ENCODE measurements at regions not wholly inside any gene's neighbourhood (a gene's known extent, or its start where the extent isn't known, plus 50 kb on each side); places are given as distances from the start of the nearest gene placed in this dataset.
"Not testable (repeated sequence)": the region's sequence is repeated elsewhere in the genome, so short reads cannot be mapped to it uniquely, and the experiment has no call there.

DNA sequence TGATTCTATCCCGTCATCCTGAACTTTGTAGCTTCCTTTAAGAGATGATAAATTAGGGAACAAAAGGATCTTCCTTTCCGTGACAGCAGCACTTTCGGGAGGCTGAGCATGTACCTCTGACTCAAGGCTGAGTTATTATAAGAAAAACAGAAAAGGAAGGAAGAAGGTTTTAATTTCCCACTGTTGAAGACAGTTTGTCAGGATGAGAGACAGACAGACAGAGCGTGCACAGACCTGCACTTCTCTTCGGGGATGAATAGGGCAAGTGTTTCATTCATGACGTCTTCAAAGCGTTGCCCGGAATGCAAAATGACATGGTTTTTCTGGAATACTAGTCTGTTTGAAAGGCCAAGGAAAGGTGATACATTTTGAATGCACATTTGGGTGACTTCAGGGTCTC lies 405.3 kb upstream of the FAT1 start:
- DNase-seq = peak; percentile 24

DNA sequence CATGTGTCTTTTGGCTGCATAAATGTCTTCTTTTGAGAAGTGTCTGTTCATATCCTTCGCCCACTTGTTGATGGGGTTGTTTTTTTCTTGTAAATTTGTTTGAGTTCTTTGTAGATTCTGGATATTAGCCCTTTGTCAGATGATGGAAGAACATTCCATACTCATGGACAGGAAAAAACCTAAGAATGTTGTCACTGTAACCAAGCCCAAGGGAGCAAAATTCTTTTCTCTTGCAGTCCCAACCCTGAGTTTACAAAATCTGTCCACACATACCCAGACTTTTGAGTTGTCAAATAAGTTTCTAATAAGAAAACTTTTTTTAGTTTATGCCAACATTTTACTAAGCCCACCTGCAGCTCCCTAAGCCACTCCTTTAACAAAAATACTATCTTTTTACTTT lies 408.2 kb upstream of the FAT1 start:
- not testable (repeated sequence) for DNase-seq

DNA sequence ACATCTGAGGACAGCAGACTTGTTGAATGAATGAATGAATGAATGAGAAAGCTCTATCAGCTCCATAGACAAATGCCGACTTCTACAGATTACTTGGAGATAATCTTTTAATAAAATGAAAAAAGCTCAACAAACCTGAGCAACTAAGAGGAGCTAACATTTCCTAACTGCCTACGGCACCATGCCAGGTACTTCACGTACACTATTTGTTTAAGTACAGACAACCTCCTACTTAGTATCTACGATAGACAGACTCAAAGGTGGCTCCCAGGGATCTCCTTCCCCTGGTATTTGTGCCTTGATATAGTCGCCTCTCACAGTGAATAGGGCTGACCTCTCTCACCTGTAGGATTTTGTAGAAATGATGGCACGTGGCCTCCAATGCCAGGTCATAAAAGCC lies 412.2 kb upstream of the FAT1 start:
- no peak for DNase-seq

DNA sequence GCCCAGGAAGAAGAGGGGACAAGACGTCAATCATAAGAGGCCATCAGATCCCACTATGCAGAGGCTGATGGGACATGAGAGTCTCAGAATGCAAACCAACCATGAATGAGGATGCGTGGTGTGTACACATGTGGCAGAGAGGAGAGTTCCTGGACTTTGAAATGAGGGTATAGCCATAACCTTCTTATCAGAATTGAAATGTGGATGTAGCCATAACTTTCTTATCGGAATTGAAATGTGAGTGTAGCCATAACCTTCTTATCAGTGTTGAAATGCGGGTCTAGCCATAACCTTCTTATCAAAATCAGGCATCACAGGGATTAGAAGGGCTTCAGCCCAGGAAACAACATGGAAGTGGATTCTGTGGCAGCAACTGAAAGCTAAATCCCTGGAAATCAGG lies 415.5 kb upstream of the FAT1 start:
- DNase-seq = no peak

DNA sequence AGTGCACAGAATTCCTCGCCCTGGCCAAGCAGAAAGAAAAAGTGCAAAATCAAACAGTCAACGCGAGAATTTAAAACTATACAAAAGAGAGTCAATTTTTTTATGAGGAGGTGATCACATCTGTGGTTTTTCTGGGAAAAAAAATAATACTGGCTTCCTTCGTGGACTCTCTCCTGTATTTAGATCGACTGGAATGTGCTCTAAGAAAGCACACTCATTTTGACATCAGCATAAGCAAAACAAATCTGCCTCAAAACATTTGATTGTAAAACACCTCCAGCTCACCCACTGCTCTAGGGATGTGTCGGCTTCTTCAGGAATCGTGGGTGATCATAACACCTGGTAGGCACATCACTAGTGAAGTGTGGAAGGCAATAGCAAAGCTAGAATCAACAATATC lies 417.4 kb upstream of the FAT1 start:
- no peak for DNase-seq

DNA sequence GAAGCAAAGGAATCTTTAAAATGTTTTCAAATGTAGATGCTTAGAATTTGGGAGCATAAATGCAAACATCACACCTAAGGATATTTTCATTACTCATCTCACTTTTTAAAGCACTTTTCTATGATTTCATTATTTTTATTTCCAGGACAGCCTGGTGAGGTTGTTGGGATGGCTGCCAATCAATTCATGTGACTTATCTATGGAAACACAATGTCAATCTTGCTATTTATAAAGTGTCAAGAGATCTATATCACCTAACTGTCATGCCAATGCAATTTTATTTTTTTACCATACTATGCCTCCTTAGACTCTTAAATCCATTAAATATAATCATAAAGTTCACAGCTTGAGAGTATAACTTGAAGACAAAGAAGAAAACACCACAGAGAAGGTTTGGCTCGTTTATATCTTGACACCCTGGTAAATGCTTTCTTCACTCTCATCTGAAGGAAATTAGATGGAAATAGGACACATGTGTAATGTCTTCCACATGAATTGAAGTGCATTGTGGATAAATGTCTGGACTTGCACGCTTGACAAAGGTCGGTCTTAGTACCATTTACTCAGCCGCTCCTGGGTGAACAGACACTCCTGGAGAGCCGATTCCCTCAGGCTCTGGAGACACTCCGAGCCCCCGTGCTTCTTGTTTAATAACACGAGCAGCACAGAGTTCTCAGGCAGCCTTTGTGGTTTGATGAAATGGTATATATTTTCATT lies 425.7 kb upstream of the FAT1 start:
- DNase-seq = no peak

DNA sequence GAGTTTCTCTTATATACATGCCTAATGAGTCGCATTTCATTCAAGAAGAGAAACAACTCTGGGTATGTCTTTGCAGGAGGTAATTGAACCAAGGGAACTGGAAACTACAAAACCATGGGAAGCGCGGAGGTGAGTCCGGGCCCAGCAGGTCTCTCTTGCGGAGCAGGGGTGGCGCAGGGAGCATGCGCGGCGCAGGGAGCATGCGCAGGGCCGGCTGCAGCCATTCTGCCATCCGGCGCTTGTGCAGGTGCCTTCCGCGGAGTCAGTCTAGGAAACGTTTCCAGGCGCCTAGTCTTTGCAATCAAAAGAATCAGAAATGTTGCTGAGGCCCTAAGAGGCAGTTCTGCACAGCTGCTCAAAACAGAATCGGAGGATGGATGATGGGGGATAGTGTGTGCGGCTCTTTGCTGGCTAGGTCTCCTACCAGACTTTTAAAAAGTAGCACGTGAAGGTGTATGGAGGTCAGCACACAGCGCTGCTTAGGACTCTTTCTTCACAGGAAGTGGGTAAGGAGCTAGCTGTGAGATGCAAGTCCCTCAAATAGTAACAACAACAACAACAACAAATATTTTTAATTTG lies 433.8 kb upstream of the FAT1 start:
- no peak for DNase-seq

DNA sequence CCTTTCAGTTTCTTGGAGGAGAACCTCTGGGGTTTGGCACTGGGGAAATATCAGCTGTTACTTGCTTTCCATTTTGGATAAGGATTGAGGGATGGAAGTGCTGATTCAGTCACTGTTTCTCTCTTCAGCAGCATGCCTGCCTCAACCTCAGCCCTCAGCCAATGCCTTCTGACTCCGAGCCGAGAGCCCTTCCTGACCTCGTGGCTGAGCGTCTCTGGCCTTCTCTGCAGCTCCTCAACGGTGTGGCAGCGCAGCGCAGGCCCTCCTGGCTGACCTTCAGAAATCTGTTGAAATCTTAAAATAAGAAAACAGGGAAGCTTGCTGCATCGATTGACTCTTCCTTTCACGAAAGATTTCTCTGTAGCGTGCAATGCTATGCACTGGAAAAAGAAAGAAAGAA lies 434.3 kb upstream of the FAT1 start:
- DNase-seq = no peak

DNA sequence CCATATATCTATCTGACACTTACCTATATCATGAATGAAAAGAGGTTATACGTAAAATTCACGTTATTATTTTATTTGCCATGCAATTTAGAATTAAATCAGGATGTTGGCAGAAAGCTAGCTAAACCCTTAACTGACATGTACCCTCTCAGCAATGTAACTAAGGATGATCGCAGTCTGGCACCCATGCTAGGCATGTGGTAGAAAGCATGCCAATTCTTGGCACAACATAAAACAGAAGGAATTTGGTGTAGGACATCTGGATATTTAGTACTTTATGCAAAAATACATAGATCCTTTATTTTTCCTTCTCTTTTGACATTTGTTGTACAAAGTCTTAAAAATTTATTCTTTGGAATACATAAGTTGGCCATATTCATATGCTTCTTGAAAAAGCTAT lies 436.8 kb upstream of the FAT1 start:
- peak; percentile 36 for DNase-seq

DNA sequence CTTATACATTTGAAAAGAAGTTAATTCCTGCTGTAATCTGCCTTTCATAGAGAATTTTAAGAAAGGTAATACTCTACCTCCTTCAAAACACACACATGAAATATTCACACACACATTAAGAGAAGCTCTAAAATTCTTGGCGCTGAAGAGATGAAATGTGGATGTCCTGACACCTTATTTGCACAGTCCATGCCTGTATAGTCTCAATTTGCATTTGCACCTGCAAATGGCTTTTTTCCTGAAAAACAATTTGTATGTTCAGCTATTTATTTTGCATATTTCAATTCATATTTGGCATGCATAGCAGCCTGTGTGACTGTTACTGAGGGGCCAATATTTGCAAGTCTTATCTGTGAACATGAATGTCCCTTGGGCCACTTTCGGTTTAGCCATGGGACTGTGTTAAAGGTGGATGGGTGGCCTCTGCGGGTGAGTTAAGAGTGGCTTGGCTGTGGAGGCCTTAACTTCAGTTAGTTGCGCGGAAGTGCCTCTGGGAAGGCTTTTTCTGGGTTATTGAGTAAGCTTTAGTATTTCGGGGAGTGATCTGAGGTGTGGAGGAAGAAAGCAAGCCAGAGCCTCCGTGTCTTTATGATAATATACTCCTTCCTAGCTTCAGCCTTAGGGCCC lies 443.3 kb upstream of the FAT1 start:
- no peak for DNase-seq

DNA sequence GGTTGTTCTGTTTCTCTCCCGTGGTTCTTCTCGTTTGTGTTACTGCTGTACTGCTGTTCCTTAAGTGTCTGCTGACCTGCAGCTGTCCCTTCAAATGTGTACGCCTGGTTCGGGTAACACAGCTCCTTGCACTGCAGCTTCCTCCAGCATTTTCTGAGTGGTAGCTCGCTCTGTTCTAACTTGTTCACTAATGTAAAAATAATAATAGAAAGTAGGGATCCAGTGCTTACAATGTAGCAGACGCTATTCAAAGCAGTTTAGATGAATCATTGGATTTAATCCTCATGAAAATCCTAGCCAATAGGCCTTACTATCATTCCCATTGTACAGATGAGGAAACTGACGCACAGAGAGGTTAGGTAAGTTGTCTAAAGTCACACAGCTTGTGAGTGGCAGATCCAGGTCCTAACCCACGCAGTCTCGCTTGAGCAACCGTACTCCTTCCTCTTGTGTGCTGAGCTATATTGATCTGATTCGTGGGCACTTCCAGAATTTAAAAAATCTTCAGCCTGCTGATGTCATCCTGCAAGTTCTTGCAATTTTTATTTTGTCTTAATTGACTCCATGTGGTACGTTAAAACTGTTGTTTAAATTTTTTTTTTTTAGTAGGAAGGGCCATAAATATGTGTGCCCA lies 448.2 kb upstream of the FAT1 start:
- DNase-seq = peak; percentile 47

DNA sequence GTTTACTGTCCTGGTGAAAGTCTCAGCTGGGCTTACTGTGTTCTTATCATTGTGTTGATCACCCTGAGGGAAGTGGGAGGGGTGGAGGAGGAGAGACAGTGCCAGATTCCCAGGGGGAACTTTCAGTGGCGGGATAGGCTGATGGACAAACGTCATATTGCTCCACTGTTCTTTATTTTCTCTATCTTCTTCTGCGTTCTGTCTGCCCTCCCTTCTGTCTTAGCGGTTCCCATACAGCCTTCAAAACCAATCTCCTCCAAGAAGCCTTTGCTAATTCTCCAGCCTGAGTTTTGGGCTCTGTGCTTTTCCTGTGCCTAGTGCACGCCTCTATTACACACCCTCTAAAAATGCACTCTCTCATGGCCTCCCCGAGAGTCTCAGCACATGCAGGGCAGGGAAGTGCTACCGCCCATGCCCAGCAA lies 448.7 kb upstream of the FAT1 start:
- no peak for DNase-seq

DNA sequence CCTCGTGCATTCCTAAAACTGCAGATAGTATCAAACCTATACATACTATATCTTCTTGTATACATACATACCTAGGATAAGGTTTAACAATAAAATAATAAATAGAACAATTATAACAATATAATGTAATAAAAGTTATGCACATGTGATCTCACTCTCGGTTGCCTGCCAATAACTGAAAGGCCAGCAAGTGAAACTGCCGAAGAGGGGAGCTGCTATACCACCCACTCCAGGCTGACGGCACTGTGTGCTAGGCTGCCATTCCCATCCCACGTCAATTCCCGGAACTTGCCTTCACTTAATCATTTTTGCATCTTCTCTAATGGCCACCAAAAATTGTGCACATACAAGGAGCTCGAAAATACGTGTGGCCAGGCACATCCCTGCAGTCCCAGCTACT lies 451.1 kb upstream of the FAT1 start:
- no peak for DNase-seq

DNA sequence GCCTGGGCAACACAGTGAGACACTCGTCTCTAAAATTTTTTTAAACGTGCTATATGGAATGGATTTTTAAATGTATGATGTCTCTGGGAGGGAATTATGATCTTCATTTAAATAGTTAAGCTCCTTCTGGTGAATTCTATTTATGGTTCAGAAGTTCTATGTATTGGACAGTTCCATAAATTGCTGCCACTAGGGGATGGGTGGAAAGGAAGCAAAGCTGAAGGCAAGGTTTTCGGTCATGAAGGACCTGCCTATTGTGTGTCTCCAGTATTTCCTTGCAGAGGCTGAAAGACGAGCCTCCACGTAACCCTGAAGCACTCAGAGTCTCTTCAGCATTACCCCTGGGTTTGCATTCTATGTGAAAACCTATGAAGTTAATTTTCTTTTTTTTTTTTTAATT lies 451.5 kb upstream of the FAT1 start:
- DNase-seq = no peak

DNA sequence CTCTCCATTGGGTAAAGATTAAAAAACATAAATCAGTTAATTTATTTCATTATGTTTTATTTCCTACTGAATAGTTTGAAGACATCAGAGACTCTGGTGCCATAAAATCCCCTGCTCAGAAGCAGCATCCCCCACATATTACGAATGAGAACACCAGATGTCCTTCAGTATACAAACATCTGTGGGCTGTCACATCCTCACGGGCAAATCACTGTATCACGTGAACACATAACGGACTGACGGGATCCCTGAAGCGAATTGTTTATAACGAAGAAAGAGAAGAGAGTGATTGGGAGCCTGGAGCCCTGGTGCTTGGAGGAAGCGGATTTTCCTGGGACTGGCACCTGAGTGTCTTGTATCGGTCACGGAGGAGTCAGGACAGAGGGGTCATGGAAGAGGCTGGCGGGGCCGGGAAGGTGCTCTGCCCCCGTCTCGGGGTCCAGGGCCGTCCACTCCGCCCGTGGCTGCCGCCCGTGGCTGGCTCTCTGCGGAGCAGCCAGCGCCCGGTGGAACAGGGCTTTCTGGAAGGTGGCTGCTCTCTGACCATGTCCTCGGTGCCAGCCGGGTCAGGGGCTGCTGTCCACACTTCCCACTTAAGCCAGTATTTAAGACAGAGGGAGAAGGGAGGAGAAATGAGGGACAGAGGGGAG lies 452.7 kb upstream of the FAT1 start:
- DNase-seq = peak; percentile 18

DNA sequence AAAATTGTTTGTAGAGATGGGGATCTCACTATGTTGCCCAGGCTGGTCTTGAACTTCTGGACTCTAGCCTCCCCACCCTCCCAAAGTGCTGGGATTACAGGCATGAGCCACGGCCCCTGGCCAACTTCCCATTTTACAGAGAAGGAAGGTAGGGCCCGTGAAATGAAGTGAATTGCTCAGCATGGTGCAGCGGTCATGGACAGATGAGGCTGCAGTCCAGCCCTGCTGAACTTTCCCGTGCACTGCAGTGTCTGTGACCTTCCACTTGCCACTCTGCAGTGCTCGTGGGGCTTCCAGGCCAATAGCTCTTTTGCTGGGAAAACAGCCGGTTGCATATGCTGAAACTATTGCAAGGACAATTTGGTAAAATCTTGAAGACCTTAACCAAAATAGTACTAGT lies 454.4 kb upstream of the FAT1 start:
- no peak for DNase-seq

DNA sequence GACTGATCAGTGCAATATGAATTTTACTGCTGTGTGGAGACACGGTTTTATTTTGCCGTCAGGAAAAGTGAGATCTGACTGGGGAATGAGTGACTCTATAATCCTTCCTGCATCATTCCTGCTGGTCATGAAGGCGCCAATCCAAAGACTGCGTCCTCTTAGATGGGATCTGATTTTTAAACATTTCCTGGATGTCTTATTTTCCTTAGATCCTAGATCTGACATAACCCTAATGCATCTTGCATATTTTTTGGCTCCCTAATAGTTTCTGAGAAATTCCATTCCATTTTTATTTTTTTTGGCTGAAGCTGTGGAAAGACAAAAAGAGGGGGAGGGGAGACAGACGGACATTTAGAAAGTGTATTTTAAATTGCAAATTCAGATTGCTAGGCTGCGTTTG lies 454.9 kb upstream of the FAT1 start:
- DNase-seq = peak; percentile 32

DNA sequence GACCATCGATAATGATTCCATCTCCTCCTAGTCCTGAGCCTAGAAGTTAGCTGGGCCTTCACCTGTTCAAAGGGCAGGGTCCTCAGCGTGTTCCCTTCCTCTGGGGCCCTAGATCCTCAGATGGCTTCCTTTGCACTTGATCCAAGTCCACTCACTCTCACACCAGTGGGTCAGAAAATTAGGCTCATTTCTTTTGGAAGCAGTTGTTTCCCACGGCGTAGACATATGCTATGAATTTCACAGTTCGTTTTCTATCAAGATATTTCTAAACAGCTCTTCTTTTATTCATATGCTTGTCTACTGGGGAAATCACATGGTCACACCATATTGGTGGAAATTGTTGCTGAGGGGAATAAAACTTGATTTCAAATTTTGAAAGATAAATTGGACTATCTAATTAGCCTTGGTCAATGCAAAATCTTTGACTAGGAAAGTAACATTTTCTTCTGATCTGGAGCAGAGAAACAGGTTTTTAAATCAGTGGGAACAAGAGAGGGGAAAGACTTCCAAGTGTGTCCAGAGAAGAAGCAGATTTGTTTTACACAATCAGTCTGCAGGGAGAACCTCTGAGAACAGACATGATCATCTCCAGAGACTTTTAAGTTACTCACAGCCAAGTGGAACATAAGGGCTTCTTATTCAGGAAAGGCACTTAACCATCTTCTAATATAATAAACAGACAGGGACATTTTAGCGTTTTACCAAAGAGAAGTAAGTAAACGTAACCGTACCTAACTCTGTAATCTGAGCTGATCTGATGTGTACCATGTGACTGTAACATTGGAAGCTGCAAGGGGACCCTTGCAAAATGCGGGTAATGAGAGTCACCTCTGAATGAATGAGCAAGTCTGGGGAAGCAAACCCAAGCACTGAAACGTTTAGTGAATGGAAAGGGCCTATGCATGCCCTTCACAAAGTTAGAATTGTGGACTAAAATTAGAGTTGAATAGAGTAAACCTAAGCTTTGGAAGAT lies 455.7 kb upstream of the FAT1 start:
- DNase-seq = peak; percentile 52

DNA sequence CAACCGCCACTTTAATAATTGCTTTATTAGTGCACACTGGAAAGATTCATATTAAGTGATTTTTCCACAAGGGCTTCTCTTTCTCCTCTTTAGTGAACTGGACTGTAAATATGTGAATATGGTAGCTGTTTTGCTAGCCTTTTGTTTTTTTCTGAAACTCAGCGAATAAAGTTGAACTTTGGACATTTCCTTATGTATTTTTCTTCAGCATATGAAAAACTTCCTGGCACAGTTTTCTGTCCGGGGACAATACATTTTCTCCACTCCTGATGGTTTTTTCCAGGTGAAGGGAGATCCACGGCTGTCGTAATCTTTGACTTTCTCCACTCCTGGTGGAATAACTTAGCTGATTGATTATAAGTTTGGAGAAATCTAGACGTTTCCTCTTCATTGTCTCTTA lies 457.4 kb upstream of the FAT1 start:
- no peak for DNase-seq

DNA sequence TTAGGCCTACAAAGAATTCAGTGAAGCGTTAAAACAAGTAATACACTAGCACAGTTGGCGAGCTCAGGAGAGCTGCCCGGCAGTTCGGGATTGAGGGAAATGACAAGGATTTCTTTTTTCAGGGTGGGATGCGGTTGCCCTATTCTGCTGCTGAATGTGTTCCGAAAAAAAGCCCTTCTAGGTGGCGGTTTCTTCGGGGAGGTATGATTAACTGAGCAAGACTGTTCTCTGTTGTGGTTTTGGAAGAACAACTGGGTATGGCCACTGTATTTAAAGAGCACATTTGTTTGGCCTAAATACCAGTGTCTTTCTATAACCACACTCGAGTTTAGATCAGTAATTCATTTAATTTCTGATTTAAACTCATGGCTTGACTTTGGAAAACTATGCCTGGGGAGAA lies 459.7 kb upstream of the FAT1 start:
- no peak for DNase-seq

DNA sequence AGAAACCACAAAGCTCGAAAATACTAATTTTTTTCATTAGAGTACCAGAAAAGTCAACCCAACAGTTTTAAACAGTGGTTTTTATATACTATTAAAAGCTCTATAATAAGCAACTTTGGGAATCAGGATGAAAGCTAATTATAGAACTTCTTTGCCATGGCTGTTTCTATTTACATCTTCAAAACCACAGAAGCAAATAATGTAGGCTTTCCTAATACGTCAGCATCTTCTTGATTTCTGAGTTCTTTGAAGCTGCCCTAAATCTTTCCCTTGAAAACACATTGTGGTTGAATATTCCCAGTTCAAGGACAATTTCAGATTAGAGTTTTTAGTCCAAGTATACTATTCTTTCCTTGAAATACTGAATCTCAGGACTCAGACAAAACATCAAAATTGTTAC lies 460.2 kb upstream of the FAT1 start:
- DNase-seq = no peak

DNA sequence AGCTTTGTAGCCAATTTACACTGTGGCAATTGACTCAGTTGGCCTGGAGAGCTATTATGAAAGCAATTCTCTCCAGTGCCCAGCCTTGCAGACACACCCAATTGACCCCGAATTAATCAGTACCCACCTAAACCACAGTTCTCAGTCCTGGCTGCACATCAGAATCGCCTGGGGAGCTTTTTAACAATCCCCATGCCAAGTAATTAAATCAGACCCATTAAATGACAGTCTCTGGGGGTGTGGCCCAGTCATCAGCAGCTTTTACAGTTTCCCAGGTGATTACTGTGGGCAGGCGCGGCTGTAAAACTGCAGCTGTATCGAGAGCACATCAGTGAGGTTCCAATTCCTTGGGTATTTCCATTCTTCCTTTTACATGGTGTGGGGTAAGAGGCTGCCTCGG lies 460.9 kb upstream of the FAT1 start:
- DNase-seq = no peak
